HFF-Myc (cell line): ENCODE measurements at regions not wholly inside any gene's neighbourhood (a gene's known extent, or its start where the extent isn't known, plus 50 kb on each side); places are given as distances from the start of the nearest gene placed in this dataset.

Experiments used
- DNase-seq: peaks from one replicate; pipeline ENCODE4 v3.0.0-alpha.2; 2011; ENCODE audit warnings: low read depth; ENCODE audit errors: extremely low read depth
- H3K4me3 ChIP-seq: replicated peaks from 2 replicates; pipeline ENCODE4 v1.5.1; 2011; ENCODE audit warnings: low read depth, mild to moderate bottlenecking, control low read depth, low read length
- CTCF ChIP-seq: IDR thresholded peaks from 2 replicates; pipeline ENCODE4 v1.5.1; 2012; ENCODE audit warnings: mild to moderate bottlenecking, low read depth, low read length, control low read depth; ENCODE audit errors: missing control alignments

- no peak overlapping the region for H3K4me3 ChIP-seq
- DNase-seq: no peak
Measured at GRCh38 chr10:121187391-121187790, 336.2 kb downstream of the WDR11 start.

GRCh38 chr10:121188005-121188404 lies 336.8 kb downstream of the WDR11 start:
- DNase-seq: no peak
- H3K4me3 ChIP-seq: no peak overlapping the region
- TF ChIP-seq CTCF: no peak

More at GRCh38 chr10:121187391-121187790, 336.2 kb downstream of the WDR11 start:
- no peak for TF ChIP-seq CTCF

- DNase-seq: no peak
- no peak overlapping the region for H3K4me3 ChIP-seq
Measured at GRCh38 chr10:121189066-121189465, 337.9 kb downstream of the WDR11 start.

GRCh38 chr10:121194696-121195523 lies 343.7 kb downstream of the WDR11 start:
- no peak for TF ChIP-seq CTCF
- DNase-seq: no peak
- H3K4me3 ChIP-seq: no peak overlapping the region

More at GRCh38 chr10:121189066-121189465, 337.9 kb downstream of the WDR11 start:
- no peak for TF ChIP-seq CTCF

GRCh38 chr10:121195524-121195910 lies 344.4 kb downstream of the WDR11 start:
- TF ChIP-seq CTCF: no peak
- no peak overlapping the region for H3K4me3 ChIP-seq
- DNase-seq: no peak

- no peak for DNase-seq
Measured at GRCh38 chr10:121199081-121199480, 347.9 kb downstream of the WDR11 start.

More at GRCh38 chr10:121199081-121199480, 347.9 kb downstream of the WDR11 start:
- TF ChIP-seq CTCF: no peak
- H3K4me3 ChIP-seq: no peak overlapping the region
